ENCODE measurements at regions not wholly inside any gene's neighbourhood (a gene's known extent, or its start where the extent isn't known, plus 50 kb on each side); places are given as distances from the start of the nearest gene placed in this dataset.

DNA sequence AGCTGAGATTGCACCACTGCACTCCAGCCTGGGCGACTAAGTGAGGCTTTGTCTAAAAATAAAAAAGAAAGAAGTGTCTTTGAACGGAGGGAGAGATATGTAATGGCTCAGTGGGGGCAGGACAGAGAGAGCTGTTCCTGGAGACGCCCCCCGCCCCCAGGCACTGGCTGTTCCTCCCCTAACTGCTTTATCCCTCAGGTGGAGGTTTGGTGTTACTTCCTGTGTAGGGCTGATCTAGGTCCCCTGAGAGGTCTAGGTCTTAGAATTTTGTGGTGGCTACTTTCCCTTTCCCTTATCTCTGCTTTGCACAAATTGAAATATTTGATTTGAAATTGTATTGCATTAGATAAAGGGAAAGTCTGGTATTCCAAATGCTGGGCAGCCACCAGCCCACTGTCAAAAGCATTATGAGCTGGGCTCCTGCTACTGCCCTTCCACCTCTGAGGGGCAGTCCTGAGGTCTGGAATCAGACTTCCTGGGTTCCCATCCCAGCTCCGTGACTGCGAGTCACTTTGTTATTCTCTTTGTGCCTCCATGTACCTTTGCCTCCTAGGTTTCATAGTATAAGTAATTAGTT, 134.8 kb upstream of the KIF26B start:
- WGBS (ENCODE audit: insufficient coverage, insufficient replicate concordance, low lambda C conversion rate, missing lambda C conversion rate) = 50% methylated on average over 6 of the region's 6 CpGs
- ChIA-PET CTCF (interaction anchor here (1.2 kb wide), 1 partner anchor 17 kb away, joined by 3 read pairs; no protein-coding TSS in a partner anchor), POLR2A (interaction anchor here (0.5 kb wide), 1 partner anchor 122 kb away, joined by 3 read pairs; no protein-coding TSS in a partner anchor), SMC1A (ENCODE audit: uncharacterized antibody, unreplicated experiment) (no interaction called here), RAD21 (ENCODE audit: unreplicated experiment) (interaction anchor here (1.2 to 1.3 kb wide), 2 partner anchors 22 to 219 kb away, joined by 4 read pairs; no protein-coding TSS in a partner anchor)
- no peak for DNase-seq (ENCODE audit: low read depth, low spot score)
- in situ Hi-C loops (cut with MboI) (no loop called here), intact Hi-C loops (cut with micrococcal nuclease; ENCODE audit: unreplicated experiment) (no loop called here)
- no peaks in the 10 kb centered on the region for H3K79me2 ChIP-seq (ENCODE audit: control insufficient read depth, insufficient read depth, low read length)
- H3K27ac ChIP-seq (ENCODE audit: control insufficient read depth, insufficient read depth) = no peak overlapping the region
- no peak for FAIRE-seq
- TF ChIP-seq, protein P1, sequence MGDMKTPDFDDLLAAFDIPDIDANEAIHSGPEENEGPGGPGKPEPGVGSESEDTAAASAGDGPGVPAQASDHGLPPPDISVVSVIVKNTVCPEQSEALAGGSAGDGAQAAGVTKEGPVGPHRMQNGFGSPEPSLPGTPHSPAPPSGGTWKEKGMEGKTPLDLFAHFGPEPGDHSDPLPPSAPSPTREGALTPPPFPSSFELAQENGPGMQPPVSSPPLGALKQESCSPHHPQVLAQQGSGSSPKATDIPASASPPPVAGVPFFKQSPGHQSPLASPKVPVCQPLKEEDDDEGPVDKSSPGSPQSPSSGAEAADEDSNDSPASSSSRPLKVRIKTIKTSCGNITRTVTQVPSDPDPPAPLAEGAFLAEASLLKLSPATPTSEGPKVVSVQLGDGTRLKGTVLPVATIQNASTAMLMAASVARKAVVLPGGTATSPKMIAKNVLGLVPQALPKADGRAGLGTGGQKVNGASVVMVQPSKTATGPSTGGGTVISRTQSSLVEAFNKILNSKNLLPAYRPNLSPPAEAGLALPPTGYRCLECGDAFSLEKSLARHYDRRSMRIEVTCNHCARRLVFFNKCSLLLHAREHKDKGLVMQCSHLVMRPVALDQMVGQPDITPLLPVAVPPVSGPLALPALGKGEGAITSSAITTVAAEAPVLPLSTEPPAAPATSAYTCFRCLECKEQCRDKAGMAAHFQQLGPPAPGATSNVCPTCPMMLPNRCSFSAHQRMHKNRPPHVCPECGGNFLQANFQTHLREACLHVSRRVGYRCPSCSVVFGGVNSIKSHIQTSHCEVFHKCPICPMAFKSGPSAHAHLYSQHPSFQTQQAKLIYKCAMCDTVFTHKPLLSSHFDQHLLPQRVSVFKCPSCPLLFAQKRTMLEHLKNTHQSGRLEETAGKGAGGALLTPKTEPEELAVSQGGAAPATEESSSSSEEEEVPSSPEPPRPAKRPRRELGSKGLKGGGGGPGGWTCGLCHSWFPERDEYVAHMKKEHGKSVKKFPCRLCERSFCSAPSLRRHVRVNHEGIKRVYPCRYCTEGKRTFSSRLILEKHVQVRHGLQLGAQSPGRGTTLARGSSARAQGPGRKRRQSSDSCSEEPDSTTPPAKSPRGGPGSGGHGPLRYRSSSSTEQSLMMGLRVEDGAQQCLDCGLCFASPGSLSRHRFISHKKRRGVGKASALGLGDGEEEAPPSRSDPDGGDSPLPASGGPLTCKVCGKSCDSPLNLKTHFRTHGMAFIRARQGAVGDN (IDR thresholded peaks at IDR 0.05) = no peak
- TF ChIP-seq MEF2B (IDR thresholded peaks at IDR 0.05; ENCODE audit: partially characterized antibody, poor library complexity, severe bottlenecking) = peak; percentile 16
- H3K27me3 ChIP-seq (replicated peaks in 1 of 2; ENCODE audit: control insufficient read depth in 2 of 2, insufficient read depth in 2 of 2, low read length in 1 of 2) = no peaks in the 10 kb centered on the region
- ATAC-seq = peak; percentile 76
- H3K4me2 ChIP-seq (ENCODE audit: control insufficient read depth, insufficient read depth) = no peak overlapping the region
- 0 out of 2 replicates have a peak, but pooled peaks cover 3% of the 10 kb centered on the region for H3K4me1 ChIP-seq (ENCODE audit: control insufficient read depth, insufficient read depth, low read length)
- no peaks in the 10 kb centered on the region for H4K20me1 ChIP-seq (ENCODE audit: control insufficient read depth, insufficient read depth)
- no peaks in the 10 kb centered on the region for H3K36me3 ChIP-seq (ENCODE audit: control insufficient read depth in 2 of 2, insufficient read depth in 2 of 2, low read length in 1 of 2)
- H3K9me3 ChIP-seq (replicated peaks; ENCODE audit: control insufficient read depth, insufficient read depth, low read length) = no peaks in the 10 kb centered on the region
- H3K4me3 ChIP-seq = no peak overlapping the region
- no peak overlapping the region for H3K9ac ChIP-seq (ENCODE audit: control insufficient read depth, insufficient read depth, low read length)
- H2AFZ ChIP-seq (ENCODE audit: control insufficient read depth, low read depth, low read length) = no peak overlapping the region
- no TSS peak for BruUV-seq (replicated peaks)
